ENCODE measurements at regions not wholly inside any gene's neighbourhood (a gene's known extent, or its start where the extent isn't known, plus 50 kb on each side); places are given as distances from the start of the nearest gene placed in this dataset.

DNA sequence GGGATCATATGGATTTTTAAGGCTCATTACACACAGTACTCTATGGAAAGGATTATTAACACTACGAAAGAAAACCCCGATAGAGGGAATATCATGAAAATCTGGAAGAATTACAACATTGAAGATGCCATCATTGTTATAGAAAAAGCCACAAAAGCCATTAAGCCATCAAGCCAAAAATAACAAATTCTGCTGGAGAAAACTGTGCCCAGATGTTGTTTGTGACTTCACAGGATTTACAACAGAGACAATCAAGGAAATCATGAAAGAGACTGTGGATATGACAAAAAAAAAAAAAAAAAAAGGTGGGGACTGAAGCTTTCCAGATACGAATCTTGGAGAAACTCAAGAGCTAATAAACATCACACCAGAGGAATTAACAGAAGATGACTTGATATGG lies 433.8 kb upstream of the CDH6 start:
- TF ChIP-seq CREB1 (CRISPR knock-in tag; IDR thresholded peaks at IDR 0.05; ENCODE audit: low read depth), result no peak
- no peak for TF ChIP-seq EZH2 (IDR thresholded peaks at IDR 0.05; ENCODE audit: low read depth, unreplicated experiment)
- TF ChIP-seq, protein P1, sequence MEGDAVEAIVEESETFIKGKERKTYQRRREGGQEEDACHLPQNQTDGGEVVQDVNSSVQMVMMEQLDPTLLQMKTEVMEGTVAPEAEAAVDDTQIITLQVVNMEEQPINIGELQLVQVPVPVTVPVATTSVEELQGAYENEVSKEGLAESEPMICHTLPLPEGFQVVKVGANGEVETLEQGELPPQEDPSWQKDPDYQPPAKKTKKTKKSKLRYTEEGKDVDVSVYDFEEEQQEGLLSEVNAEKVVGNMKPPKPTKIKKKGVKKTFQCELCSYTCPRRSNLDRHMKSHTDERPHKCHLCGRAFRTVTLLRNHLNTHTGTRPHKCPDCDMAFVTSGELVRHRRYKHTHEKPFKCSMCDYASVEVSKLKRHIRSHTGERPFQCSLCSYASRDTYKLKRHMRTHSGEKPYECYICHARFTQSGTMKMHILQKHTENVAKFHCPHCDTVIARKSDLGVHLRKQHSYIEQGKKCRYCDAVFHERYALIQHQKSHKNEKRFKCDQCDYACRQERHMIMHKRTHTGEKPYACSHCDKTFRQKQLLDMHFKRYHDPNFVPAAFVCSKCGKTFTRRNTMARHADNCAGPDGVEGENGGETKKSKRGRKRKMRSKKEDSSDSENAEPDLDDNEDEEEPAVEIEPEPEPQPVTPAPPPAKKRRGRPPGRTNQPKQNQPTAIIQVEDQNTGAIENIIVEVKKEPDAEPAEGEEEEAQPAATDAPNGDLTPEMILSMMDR (conservative IDR thresholded peaks at IDR 0.05; ENCODE audit: low read depth in 2 of 2), result no peak
- TF ChIP-seq EZH2phosphoT487 (IDR thresholded peaks at IDR 0.05; ENCODE audit: unreplicated experiment), result no peak
- TF ChIP-seq POLR2AphosphoS5 (IDR thresholded peaks at IDR 0.05; ENCODE audit: low read depth), result no peak
- no peak for TF ChIP-seq JUNB (IDR thresholded peaks at IDR 0.05; ENCODE audit: unreplicated experiment)
- TF ChIP-seq, protein P2, sequence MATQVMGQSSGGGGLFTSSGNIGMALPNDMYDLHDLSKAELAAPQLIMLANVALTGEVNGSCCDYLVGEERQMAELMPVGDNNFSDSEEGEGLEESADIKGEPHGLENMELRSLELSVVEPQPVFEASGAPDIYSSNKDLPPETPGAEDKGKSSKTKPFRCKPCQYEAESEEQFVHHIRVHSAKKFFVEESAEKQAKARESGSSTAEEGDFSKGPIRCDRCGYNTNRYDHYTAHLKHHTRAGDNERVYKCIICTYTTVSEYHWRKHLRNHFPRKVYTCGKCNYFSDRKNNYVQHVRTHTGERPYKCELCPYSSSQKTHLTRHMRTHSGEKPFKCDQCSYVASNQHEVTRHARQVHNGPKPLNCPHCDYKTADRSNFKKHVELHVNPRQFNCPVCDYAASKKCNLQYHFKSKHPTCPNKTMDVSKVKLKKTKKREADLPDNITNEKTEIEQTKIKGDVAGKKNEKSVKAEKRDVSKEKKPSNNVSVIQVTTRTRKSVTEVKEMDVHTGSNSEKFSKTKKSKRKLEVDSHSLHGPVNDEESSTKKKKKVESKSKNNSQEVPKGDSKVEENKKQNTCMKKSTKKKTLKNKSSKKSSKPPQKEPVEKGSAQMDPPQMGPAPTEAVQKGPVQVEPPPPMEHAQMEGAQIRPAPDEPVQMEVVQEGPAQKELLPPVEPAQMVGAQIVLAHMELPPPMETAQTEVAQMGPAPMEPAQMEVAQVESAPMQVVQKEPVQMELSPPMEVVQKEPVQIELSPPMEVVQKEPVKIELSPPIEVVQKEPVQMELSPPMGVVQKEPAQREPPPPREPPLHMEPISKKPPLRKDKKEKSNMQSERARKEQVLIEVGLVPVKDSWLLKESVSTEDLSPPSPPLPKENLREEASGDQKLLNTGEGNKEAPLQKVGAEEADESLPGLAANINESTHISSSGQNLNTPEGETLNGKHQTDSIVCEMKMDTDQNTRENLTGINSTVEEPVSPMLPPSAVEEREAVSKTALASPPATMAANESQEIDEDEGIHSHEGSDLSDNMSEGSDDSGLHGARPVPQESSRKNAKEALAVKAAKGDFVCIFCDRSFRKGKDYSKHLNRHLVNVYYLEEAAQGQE (IDR thresholded peaks at IDR 0.05; ENCODE audit: unreplicated experiment), result no peak

All from GM23338 (cell line).